ENCODE measurements at regions not wholly inside any gene's neighbourhood (a gene's known extent, or its start where the extent isn't known, plus 50 kb on each side); places are given as distances from the start of the nearest gene placed in this dataset.
A peak's percentile ranks its signal among the peaks of the same experiment; 100 is the strongest.
"Not testable (repeated sequence)": the region's sequence is repeated elsewhere in the genome, so short reads cannot be mapped to it uniquely, and the experiment has no call there.

DNA sequence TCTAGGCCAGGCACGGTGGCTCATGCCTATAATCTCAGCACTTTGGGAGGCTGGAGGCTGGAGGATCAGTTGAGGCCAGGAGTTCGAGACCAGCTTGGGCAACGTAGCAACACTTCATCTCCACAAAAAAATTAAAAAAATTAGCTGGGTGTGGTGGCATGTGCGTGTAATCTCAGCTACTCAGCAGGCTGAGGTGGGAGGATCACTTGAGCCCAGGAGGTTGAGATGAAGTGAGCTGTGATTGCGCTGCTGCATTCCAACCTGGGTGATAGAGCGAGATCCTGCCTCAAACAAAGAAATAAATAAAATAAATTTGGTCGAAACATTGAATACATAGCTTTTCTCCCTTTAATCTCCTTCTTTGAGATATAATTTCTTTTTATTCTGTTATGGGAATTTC is 80.6 kb upstream of the ITGB1 start:
- no peak for DNase-seq (ENCODE audit: low read depth)

- DNase-seq (ENCODE audit: low read depth) = no peak
These were observed 79.7 kb upstream of the ITGB1 start for GRCh38 chr10:33037726-33038125.

DNA sequence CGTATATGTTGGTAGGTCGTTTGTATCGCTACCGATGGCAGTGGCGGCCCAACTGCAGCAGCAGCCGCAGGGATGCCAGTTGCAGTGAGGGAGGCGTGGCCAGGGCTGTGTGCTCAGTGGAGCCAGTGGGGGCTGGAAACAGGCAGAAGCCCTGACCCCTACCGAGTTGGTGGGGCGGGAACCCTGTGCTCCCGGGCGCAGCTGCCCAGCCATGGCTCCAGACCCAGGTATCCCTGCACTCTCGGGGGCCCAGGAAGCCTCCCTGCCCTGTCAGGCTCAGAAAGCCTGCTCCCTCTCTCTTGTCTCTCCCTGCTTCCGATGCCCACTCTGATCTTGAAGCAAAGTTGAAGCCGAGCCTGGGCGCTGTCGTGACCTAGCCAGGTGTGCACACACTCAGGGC is 78.6 kb upstream of the ITGB1 start:
- no peak for DNase-seq (ENCODE audit: low read depth)

- DNase-seq (ENCODE audit: low read depth) = no peak
These were observed 77.4 kb upstream of the ITGB1 start for GRCh38 chr10:33035411-33035810.

DNA sequence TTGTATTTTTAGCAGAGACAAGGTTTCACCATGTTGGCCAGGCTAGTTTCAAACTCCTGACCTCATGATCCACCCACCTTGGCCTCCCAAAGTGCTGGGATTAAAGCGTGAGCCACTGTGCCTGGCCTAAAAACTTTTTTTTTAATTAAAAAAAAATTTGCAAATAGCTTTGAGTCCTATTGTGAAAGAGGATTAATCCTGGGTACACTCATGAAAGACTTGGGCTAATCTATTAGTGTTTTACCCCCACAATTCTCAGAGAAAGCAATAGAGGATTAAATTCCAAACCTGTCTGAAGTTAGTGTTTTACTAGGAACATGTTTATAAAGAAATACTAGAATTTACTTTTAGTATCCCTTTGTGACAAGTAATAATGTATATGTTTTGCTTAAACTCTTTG is 76.9 kb upstream of the ITGB1 start:
- DNase-seq (ENCODE audit: low read depth) = no peak

DNA sequence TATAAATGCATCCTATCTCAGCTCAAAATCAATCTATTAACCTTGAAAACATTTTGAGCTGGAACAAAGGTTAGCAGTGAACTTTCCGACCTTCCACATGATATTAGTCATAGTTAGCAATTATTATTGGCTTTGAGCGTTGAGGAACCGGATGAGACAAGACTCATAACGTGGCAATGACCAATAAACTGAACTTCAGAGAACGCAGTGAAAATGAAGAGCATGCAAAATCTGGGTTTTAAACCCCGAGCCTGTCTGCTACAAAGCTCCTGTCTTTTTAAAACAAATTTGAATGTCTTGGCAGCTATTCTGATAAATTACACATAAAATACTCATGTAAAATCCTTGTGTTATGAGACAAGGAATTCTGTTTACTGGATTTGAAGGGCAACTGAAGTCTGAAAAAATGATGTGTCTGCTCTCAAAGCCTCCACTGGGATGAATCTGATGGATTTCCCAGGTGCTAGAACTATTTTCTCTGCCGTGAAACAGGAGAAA is 74.7 kb upstream of the ITGB1 start:
- DNase-seq (ENCODE audit: low read depth) = peak; percentile 78

- DNase-seq (ENCODE audit: low read depth) = no peak
These were observed 74.0 kb upstream of the ITGB1 start for GRCh38 chr10:33031815-33032653.

- no peak for DNase-seq (ENCODE audit: low read depth)
These were observed 73.1 kb upstream of the ITGB1 start for GRCh38 chr10:33031171-33031570.

- DNase-seq (ENCODE audit: low read depth) = not testable (repeated sequence)
These were observed 70.5 kb upstream of the ITGB1 start for GRCh38 chr10:33028515-33028914.

GRCh38 chr10:33027088-33027487 is 69.1 kb upstream of the ITGB1 start:
- no peak for DNase-seq (ENCODE audit: low read depth)

GRCh38 chr10:33026422-33026821 is 68.4 kb upstream of the ITGB1 start:
- DNase-seq (ENCODE audit: low read depth) = no peak

DNA sequence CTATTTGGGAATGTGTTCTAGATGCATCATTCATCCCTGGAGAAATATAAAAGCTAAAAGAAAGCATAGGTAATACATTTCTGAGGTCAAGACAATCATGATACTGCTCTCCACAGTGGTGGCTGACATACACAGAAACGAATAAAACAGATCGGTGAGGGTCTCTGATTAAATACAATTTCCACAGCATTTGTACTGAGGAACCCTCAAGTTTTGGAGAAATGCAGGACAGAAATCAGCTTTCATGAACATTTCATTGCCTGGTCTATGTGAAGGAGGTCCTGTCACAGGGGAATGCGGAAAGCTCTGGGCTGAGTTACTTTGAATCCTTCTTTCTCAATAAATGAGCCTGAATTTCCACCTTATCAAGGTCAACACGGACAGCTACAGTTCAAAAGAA is 67.9 kb upstream of the ITGB1 start:
- DNase-seq (ENCODE audit: low read depth) = no peak

DNA sequence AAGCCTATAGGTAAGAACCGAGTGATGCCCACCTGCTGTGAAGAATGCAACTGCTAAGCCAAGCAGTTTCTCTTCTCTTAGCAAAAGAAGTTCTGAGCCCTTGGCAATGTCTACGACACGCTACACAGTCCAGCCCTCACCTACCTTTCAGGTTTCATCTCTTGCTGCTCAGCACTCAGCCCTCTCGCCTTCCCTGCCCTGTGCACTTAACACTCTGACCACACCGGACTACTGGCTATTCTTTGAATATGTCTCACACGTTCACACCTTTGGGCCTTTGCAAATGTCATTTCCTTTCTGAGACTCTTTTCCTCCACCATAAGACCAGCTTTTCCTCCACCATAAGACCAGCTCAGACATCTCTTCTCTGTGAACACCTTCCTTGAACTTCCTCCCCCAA is 67.0 kb upstream of the ITGB1 start:
- no peak for DNase-seq (ENCODE audit: low read depth)

GRCh38 chr10:33022691-33023090 is 64.7 kb upstream of the ITGB1 start:
- no peak for DNase-seq (ENCODE audit: low read depth)

- no peak for DNase-seq (ENCODE audit: low read depth)
These were observed 64.1 kb upstream of the ITGB1 start for GRCh38 chr10:33022090-33022489.

DNA sequence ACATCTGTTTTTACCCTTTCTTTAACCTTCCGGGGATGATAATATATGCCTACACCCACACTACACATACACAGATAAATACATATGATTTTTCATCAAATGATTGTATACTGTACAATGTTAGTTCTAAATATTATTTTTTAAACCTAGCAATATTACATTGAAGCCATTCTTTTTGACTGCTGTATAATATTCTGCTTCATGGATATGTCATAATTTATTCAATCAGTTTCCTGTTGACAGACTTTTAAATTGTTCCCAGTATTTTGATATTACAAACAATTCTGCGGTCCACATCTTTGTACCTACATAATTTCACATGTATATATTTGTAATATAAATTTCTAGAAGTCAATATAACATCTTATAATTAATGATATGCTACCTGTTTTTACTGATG is 59.0 kb upstream of the ITGB1 start:
- DNase-seq (ENCODE audit: low read depth) = no peak

DNA sequence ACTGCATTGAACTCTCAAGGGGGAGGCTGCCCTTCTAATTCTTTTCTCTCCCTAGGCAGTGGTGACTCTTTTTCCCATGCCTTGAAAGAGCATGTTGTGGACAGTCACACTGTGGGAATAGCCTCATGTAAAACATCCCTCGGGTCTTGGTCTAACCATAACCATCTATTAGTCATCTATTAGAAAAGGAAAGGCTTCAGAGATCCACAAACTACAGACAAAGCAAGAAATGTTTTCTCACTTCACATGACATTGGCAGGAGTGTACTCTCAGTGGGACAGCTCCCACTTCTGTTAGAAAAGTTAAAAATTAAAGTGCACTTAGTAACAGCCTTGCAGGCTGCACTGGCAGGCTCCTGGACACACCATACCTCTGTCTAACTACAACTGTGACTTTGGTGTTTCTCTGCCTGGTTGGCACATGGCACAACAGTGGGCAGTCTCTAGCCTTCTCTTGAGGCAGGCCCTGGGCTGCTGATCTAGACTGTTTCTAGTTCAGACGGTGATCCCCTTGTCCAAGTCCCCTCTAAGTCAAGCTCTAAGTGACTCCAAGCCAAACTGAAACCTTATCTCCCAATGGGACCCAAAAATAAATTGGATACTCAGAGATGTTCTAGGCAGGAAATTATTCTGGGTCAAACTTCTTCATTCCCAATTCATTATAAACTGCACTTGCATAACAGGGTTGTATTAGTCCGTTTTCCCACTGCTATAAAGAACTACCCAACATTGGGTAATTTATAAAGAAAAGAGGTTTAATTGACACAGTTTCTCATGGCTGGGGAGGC is 57.9 kb upstream of the ITGB1 start:
- peak; percentile 77 for DNase-seq (ENCODE audit: low read depth)

- DNase-seq (ENCODE audit: low read depth) = not testable (repeated sequence)
These were observed 55.3 kb upstream of the ITGB1 start for GRCh38 chr10:33013331-33013730.

GRCh38 chr10:33012306-33012705 is 54.3 kb upstream of the ITGB1 start:
- no peak for DNase-seq (ENCODE audit: low read depth)

DNA sequence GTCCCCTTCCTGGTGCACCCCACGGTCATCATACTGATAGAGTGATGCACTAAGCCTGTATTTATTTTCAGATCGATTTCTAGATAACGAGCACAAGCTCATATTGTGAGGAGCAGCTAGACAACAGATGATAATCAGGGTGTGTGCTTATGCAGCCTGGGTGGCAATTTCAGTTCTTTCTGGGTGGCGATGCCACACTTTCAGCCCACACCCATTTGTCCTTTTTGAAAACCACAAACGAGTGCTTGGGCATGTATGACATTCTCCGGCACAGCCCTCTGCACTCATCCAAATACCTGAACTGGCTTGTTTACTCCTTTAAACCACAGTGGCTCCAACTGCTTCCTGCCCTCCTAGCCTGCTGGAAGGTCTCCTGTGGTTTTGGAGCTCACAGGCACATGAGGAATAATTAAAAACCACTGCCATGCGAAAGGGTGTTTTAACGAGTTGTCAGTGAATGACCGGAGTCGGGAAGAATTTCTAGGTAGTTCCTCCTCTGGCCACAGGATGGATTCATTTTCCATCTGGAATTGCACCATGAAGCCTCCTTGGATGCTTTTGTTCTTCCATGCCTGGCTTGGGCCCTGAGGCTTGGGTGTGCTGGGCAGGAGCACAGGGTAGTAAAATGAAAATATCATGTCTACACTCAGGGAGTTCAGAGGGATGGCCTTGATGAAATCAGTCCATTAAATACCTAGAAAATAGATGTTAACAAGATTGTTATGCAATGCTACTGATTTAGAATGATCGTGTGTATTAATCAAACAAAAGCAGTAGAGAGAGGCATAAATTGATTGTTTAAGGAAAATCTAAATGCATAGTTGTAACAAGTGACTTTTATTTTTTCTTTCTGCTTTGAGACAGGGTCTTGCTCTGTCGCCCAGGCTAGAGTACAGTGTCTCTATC is 52.4 kb upstream of the ITGB1 start:
- peak; percentile 96 for DNase-seq (ENCODE audit: low read depth)

- DNase-seq (ENCODE audit: low read depth) = no peak
These were observed 51.5 kb upstream of the ITGB1 start for GRCh38 chr10:33009244-33010131.
